ENCODE measurements at regions not wholly inside any gene's neighbourhood (a gene's known extent, or its start where the extent isn't known, plus 50 kb on each side); places are given as distances from the start of the nearest gene placed in this dataset.
"Not testable (repeated sequence)": the region's sequence is repeated elsewhere in the genome, so short reads cannot be mapped to it uniquely, and the experiment has no call there.

DNA sequence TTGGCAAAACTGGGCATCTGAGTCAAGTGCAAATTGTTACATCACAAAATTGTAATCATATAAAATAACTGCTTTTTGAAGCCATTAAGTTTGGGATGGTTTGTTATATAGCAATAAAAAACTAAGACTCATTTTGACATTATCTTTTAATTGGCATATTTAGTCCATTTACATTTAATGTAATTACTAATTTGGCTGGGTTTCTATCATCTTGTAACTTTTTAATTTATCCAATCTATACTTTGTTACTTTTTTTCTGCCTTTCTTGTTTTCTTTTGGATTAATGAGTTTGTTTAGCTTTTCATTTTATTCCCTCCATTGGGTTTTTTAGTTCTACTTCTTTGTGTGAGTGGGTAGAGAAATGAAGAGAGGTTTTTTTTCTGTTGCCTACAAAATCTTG, 76.3 kb downstream of the DRAM2 start:
- Mint-ChIP-seq H3K4me1 (no peaks in the 10 kb centered on the region), H3K27ac (no peak overlapping the region), H3K9me3 (peaks cover 23% of the 10 kb centered on the region), H3K36me3 (ENCODE audit: low read depth) (no peaks in the 10 kb centered on the region), H3K27me3 (peaks cover 3% of the 10 kb centered on the region), H3K4me3 (no peak overlapping the region)
- no peak for DNase-seq
- CTCF ChIA-PET, result interaction anchor here (0.6 to 1.4 kb wide), 2 partner anchors 38 to 474 kb away, joined by 3 read pairs; no protein-coding TSS in a partner anchor
- POLR2A ChIA-PET, result no interaction called here

DNA sequence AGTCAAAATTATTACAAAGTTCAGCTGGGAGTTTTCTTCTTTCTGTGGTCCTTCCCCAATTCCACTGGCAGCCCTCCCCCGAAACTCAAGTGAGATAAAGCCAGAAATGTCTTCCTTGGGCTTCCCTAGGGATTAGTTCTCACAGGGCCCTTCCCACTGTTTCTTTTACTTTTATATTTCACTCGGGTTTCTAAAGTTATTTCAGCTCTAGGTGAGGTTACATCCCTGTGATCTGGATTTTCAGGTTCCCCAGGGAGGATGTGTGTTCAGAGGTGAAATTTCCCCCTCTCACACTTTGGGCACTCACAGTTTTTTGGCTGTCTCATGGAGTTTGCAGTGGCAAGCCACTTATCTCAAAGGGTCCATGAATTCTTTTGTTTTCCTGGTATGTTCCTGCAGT, 77.3 kb downstream of the DRAM2 start:
- H3K4me3 Mint-ChIP-seq, result no peak overlapping the region
- H3K27ac Mint-ChIP-seq, result no peak overlapping the region
- POLR2A ChIA-PET, result no interaction called here
- no peaks in the 10 kb centered on the region for H3K4me1 Mint-ChIP-seq
- H3K9me3 Mint-ChIP-seq, result peaks cover 19% of the 10 kb centered on the region
- H3K36me3 Mint-ChIP-seq (ENCODE audit: low read depth), result no peaks in the 10 kb centered on the region
- H3K27me3 Mint-ChIP-seq, result peaks cover 3% of the 10 kb centered on the region
- DNase-seq, result no peak
- CTCF ChIA-PET, result interaction anchor here (1.0 to 1.4 kb wide), 2 partner anchors 37 to 886 kb away, joined by 3 read pairs; no protein-coding TSS in a partner anchor

DNA sequence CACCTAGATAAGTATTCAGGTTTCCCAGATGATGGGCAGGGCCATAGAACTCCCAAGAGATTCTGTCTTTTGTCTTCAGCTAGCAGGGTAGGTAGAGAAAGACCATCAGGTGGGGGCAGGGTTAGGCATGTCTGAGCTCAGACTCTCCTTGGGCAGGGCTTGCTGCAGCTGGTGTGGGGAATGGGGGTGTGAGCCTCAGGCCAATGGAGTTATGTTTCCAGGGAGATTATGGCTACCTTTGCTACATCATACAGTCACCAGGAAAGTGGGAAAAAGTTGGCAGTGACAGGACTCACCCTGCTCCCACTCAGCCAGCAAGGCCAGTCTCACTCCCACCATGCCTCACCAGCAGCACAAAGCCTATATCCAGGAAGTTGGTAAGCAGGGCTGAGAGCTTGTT, 77.8 kb downstream of the DRAM2 start:
- no peak for DNase-seq
- CTCF ChIA-PET, result interaction anchor here (1.4 kb wide), 1 partner anchor 37 kb away, joined by 3 read pairs; no protein-coding TSS in a partner anchor
- POLR2A ChIA-PET, result no interaction called here
- Mint-ChIP-seq H3K27ac (no peak overlapping the region), H3K9me3 (peaks cover 21% of the 10 kb centered on the region), H3K4me3 (no peak overlapping the region), H3K36me3 (ENCODE audit: low read depth) (no peaks in the 10 kb centered on the region), H3K27me3 (peaks cover 5% of the 10 kb centered on the region), H3K4me1 (no peaks in the 10 kb centered on the region)

- no peak overlapping the region for H3K4me3 Mint-ChIP-seq
- no peak for DNase-seq
- peaks cover 38% of the 10 kb centered on the region for H3K27me3 Mint-ChIP-seq
- no peak overlapping the region for H3K27ac Mint-ChIP-seq
- CTCF ChIA-PET, result no interaction called here
- H3K4me1 Mint-ChIP-seq, result no peaks in the 10 kb centered on the region
- peaks cover 5% of the 10 kb centered on the region for H3K9me3 Mint-ChIP-seq
- H3K36me3 Mint-ChIP-seq (ENCODE audit: low read depth), result no peaks in the 10 kb centered on the region
- POLR2A ChIA-PET, result no interaction called here
These were observed 85.2 kb downstream of the DRAM2 start for GRCh38 chr1:111054656-111055055.

DNA sequence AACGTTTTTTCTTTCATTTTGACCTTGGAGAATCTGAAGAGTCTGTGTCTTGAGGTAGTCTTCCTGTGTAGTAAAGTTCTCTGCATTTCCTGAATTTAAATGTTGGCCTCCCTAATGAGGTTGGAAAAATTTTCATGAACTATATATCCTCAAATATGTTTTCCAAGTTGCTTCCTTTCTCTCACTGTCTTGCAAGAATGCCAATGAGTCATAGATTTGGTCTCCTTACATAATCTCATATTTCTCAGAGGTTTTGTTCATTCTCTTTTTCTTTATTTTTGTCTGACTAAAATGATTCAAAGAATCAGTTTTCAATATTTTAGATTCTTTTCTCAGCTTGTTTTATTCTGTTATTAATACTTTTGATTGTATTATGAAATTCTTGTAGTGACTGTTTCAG, 87.6 kb downstream of the DRAM2 start:
- POLR2A ChIA-PET, result no interaction called here
- Mint-ChIP-seq H3K9me3 (peaks cover 17% of the 10 kb centered on the region), H3K27me3 (peaks cover 54% of the 10 kb centered on the region), H3K4me1 (no peaks in the 10 kb centered on the region), H3K27ac (no peak overlapping the region), H3K36me3 (ENCODE audit: low read depth) (no peaks in the 10 kb centered on the region), H3K4me3 (no peak overlapping the region)
- no peak for DNase-seq
- CTCF ChIA-PET, result no interaction called here

- H3K36me3 Mint-ChIP-seq (ENCODE audit: low read depth); POLR2A ChIA-PET; H3K27ac Mint-ChIP-seq; H3K4me3 Mint-ChIP-seq; CTCF ChIA-PET; DNase-seq; H3K4me1 Mint-ChIP-seq: not testable (repeated sequence)
- H3K27me3 Mint-ChIP-seq, result peaks cover 38% of the 10 kb centered on the region
- H3K9me3 Mint-ChIP-seq, result peaks cover 14% of the 10 kb centered on the region
These were observed 84.5 kb upstream of the LRIF1 start for GRCh38 chr1:111048253-111048652.

DNA sequence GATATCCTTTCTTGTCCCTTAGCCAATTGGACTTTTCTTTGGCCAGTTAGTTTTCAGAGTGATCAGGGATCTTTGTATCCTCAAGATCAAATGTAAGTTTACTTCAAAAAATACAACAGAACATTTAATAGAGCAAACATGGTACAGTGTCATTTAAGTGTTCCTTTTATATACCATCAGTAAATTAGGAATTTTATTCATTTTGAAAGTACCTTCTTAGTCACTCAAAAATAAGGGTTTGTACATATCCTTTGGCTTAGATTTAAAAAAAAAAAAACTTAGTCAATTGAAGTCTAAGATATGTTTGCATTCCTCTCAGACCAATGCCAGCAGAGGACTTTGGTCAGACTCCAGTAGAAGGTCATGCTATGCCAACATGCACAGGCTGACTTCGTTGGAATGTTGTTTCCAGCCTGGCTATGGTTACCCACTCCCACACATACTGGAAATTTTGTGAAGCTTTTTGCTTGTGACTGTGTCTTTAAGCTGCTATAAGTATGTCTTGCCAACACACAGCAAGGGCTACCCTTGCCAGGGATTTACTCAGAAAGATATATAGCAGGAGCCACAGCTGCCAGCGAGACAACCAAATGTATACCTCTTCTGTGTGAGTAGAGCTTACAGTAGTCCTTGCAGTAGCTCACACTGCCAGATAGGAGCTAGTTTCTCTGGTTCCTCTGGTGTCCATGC, 81.5 kb upstream of the LRIF1 start:
- Mint-ChIP-seq H3K36me3 (ENCODE audit: low read depth) (no peaks in the 10 kb centered on the region), H3K9me3 (peaks cover 12% of the 10 kb centered on the region), H3K27ac (no peak overlapping the region), H3K27me3 (peaks cover 40% of the 10 kb centered on the region), H3K4me1 (no peaks in the 10 kb centered on the region), H3K4me3 (no peak overlapping the region)
- no peak for DNase-seq
- POLR2A ChIA-PET, result no interaction called here
- CTCF ChIA-PET, result interaction anchor here (0.6 kb wide), 1 partner anchor 558 kb away, joined by 3 read pairs; no protein-coding TSS in a partner anchor

GRCh38 chr1:111032295-111032897, 68.7 kb upstream of the LRIF1 start:
- no peak overlapping the region for H3K27ac Mint-ChIP-seq
- peaks cover 23% of the 10 kb centered on the region for H3K27me3 Mint-ChIP-seq
- POLR2A ChIA-PET, result no interaction called here
- peaks cover 1% of the 10 kb centered on the region for H3K4me1 Mint-ChIP-seq
- peaks cover 1% of the 10 kb centered on the region for H3K36me3 Mint-ChIP-seq (ENCODE audit: low read depth)
- no peak overlapping the region for H3K4me3 Mint-ChIP-seq
- H3K9me3 Mint-ChIP-seq, result peaks cover 4% of the 10 kb centered on the region
- peak; percentile 63 for DNase-seq
- CTCF ChIA-PET, result interaction anchor here (0.7 to 1.0 kb wide), 3 partner anchors 8 to 17 kb away, joined by 3 read pairs; no protein-coding TSS in a partner anchor

- Mint-ChIP-seq H3K27me3 (peaks cover 14% of the 10 kb centered on the region), H3K9me3 (no peaks in the 10 kb centered on the region), H3K4me1 (peaks cover 1% of the 10 kb centered on the region), H3K27ac (no peak overlapping the region), H3K4me3 (no peak overlapping the region), H3K36me3 (ENCODE audit: low read depth) (no peaks in the 10 kb centered on the region)
- peak; percentile 81 for DNase-seq
- ChIA-PET POLR2A (no interaction called here), CTCF (interaction anchor here (1.1 to 1.6 kb wide), 3 partner anchors 119 to 294 kb away, joined by 3 read pairs; no protein-coding TSS in a partner anchor)
These were observed 66.9 kb upstream of the LRIF1 start for GRCh38 chr1:111030590-111030989.

DNA sequence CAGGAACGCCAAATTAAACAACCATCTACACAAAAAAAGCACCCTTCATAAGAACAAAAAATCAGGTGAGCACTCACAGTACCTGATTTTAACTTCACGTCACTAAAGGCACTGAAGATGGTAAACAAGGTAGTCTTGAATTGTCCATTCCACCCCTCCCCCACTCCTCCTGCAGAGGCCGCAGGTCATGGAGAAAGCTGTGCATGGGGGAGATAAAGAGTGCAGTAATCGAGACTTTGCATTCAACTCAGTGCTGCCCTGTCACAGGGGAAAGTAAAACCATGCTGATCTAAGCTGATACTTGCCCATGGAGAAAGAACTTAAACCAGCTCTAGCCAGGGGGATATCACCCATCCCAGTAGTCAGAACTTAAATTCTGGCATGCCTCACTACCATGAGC, 61.4 kb upstream of the LRIF1 start:
- ChIA-PET POLR2A (no interaction called here), CTCF (interaction anchor here (1.1 kb wide), 1 partner anchor 38 kb away, joined by 3 read pairs; no protein-coding TSS in a partner anchor)
- no peak overlapping the region for H3K27ac Mint-ChIP-seq
- H3K4me1 Mint-ChIP-seq, result no peaks in the 10 kb centered on the region
- peaks cover 19% of the 10 kb centered on the region for H3K27me3 Mint-ChIP-seq
- H3K36me3 Mint-ChIP-seq (ENCODE audit: low read depth), result no peaks in the 10 kb centered on the region
- no peak for DNase-seq
- no peaks in the 10 kb centered on the region for H3K9me3 Mint-ChIP-seq
- H3K4me3 Mint-ChIP-seq, result no peak overlapping the region

GRCh38 chr1:111015222-111015621, 51.5 kb upstream of the LRIF1 start:
- ChIA-PET CTCF (interaction anchor here (1.5 kb wide), 1 partner anchor 18 kb away, joined by 3 read pairs; no protein-coding TSS in a partner anchor), POLR2A (no interaction called here)
- DNase-seq, result no peak
- Mint-ChIP-seq H3K4me1 (no peaks in the 10 kb centered on the region), H3K36me3 (ENCODE audit: low read depth) (no peaks in the 10 kb centered on the region), H3K9me3 (peaks cover 18% of the 10 kb centered on the region), H3K4me3 (no peak overlapping the region), H3K27me3 (peaks cover 47% of the 10 kb centered on the region), H3K27ac (no peak overlapping the region)

Data from activated CD4-positive, alpha-beta T cell treated with anti-CD3 and anti-CD28 coated beads, Interleukin-2, amount 10 ng/mL, durations not matched to agents 7 days and 5 days (primary cell).